CD8-positive, alpha-beta memory T cell (primary cell): ENCODE measurements at regions not wholly inside any gene's neighbourhood (a gene's known extent, or its start where the extent isn't known, plus 50 kb on each side); places are given as distances from the start of the nearest gene placed in this dataset.

Experiments
- CTCF ChIA-PET: fragments of 350-600 bp; sonication (Branson Sonifier 250); formaldehyde crosslinking; loops from one replicate; lab custom pipeline; 2021; ENCODE audit warnings: antibody characterized with exemption; lab: Charles Lee
- POLR2A ChIA-PET: fragments of 350-600 bp; sonication (Branson Sonifier 250); formaldehyde crosslinking; loops from one replicate; lab custom pipeline; 2021; ENCODE audit warnings: antibody characterized with exemption; lab: Charles Lee
- DNase-seq, 5 donors: peaks; one replicate each; pipeline versions ENCODE4 v3.0.0 to v3.0.0-alpha.2; 2020 to 2022; ENCODE audit warnings: mixed read lengths in 1 of 5
- H3K27ac ChIP-seq: one replicate; pipeline ENCODE4 v1.7.0; 2013; ENCODE audit warnings: low read depth, mild to moderate bottlenecking, low read length, moderate library complexity
- H3K27me3 ChIP-seq: 2 replicates; pipeline ENCODE4 v1.7.0; 2013; ENCODE audit warnings: low read length, mild to moderate bottlenecking; ENCODE audit not compliant: insufficient read depth, poor library complexity, severe bottlenecking
- H3K36me3 ChIP-seq: 2 replicates; pipeline ENCODE4 v1.7.0; 2013; ENCODE audit warnings: mild to moderate bottlenecking, low read length, moderate library complexity; ENCODE audit not compliant: insufficient read depth
- H3K4me1 ChIP-seq: 2 replicates; pipeline ENCODE4 v1.7.0; 2013; ENCODE audit warnings: mild to moderate bottlenecking, low read length, moderate library complexity; ENCODE audit not compliant: insufficient read depth
- H3K4me3 ChIP-seq: 2 replicates; pipeline ENCODE4 v1.7.0; 2013; ENCODE audit warnings: mild to moderate bottlenecking, low read length
- H3K9me3 ChIP-seq: 2 replicates; pipeline ENCODE4 v1.7.0; 2013; ENCODE audit warnings: mild to moderate bottlenecking, low read length
- H3K27ac Mint-ChIP-seq, 8 donors: one replicate each; pipeline ENCODE4 v1.8.0; 2020 to 2021; ENCODE audit warnings: mixed read lengths in 8 of 8, mild to moderate bottlenecking in 6 of 8, inconsistent platforms in 3 of 8, moderate library complexity in 3 of 8
- H3K27me3 Mint-ChIP-seq, 2 donors: one replicate each; pipeline ENCODE4 v1.8.0; 2020 to 2021; ENCODE audit warnings: mixed read lengths in 2 of 2, mild to moderate bottlenecking in 1 of 2, moderate library complexity in 1 of 2
- H3K36me3 Mint-ChIP-seq, 3 donors: one replicate each; pipeline ENCODE4 v1.8.0; 2020 to 2021; ENCODE audit warnings: mixed read lengths in 3 of 3, inconsistent platforms in 1 of 3, mild to moderate bottlenecking in 1 of 3
- H3K4me1 Mint-ChIP-seq, 3 donors: one replicate each; pipeline ENCODE4 v1.8.0; 2020 to 2021; ENCODE audit warnings: mixed read lengths in 3 of 3, inconsistent platforms in 1 of 3, mild to moderate bottlenecking in 1 of 3
- H3K4me3 Mint-ChIP-seq, 7 donors: one replicate each; pipeline ENCODE4 v1.8.0; 2020 to 2021; ENCODE audit warnings: mixed read lengths in 7 of 7, mild to moderate bottlenecking in 6 of 7, moderate library complexity in 4 of 7, inconsistent platforms in 2 of 7
- H3K9me3 Mint-ChIP-seq, 5 donors: one replicate each; pipeline ENCODE4 v1.8.0; 2020 to 2022; ENCODE audit warnings: mixed read lengths in 5 of 5, mild to moderate bottlenecking in 3 of 5, moderate library complexity in 2 of 5, inconsistent platforms in 1 of 5

GRCh38 chr5:124952079-124952478 lies 205.6 kb upstream of the ZNF608 start:
- no peaks in the 10 kb centered on the region for H3K36me3 Mint-ChIP-seq
- ChIA-PET POLR2A (interaction anchor here (0.6 kb wide), 1 partner anchor 770 kb away, joined by 3 read pairs; no protein-coding TSS in a partner anchor), CTCF (no interaction called here)
- H3K4me1 Mint-ChIP-seq, result no peaks in the 10 kb centered on the region
- no peaks in the 10 kb centered on the region for H3K4me1 ChIP-seq
- H3K27ac Mint-ChIP-seq, result peak overlapping the region in 2 of 8 donors; percentile 17 to 50
- no peak overlapping the region for H3K27ac ChIP-seq
- H3K9me3 ChIP-seq, result no peaks in the 10 kb centered on the region
- H3K4me3 Mint-ChIP-seq, result peak overlapping the region in 1 of 7 donors; percentile 34
- H3K9me3 Mint-ChIP-seq, result peaks cover 0 to 14% (median 2%) of the 10 kb centered on the region in 5 donors
- H3K27me3 Mint-ChIP-seq, result no peaks in the 10 kb centered on the region
- H3K4me3 ChIP-seq, result no peak overlapping the region
- H3K36me3 ChIP-seq, result no peaks in the 10 kb centered on the region
- H3K27me3 ChIP-seq, result no peaks in the 10 kb centered on the region
- DNase-seq, result no peak

GRCh38 chr5:124952566-124952965 lies 206.1 kb upstream of the ZNF608 start:
- POLR2A ChIA-PET, result no interaction called here

GRCh38 chr5:124954784-124955183 lies 208.3 kb upstream of the ZNF608 start:
- Histone ChIP-seq H3K27ac (no peak overlapping the region), H3K36me3 (no peaks in the 10 kb centered on the region), H3K4me3 (no peak overlapping the region), H3K9me3 (no peaks in the 10 kb centered on the region), H3K27me3 (no peaks in the 10 kb centered on the region), H3K4me1 (no peaks in the 10 kb centered on the region)
- Mint-ChIP-seq H3K4me3 (no peak overlapping the region), H3K4me1 (no peaks in the 10 kb centered on the region), H3K9me3 (peaks cover 0 to 4% (median 0%) of the 10 kb centered on the region in 5 donors), H3K27me3 (no peaks in the 10 kb centered on the region), H3K36me3 (no peaks in the 10 kb centered on the region), H3K27ac (no peak overlapping the region)
- ChIA-PET CTCF (no interaction called here), POLR2A (no interaction called here)
- DNase-seq, result no peak

More at GRCh38 chr5:124952566-124952965, 206.1 kb upstream of the ZNF608 start:
- peak overlapping the region in 1 of 7 donors; percentile 23 for H3K4me3 Mint-ChIP-seq
- Histone ChIP-seq H3K27ac (no peak overlapping the region), H3K9me3 (no peaks in the 10 kb centered on the region), H3K4me1 (no peaks in the 10 kb centered on the region), H3K27me3 (no peaks in the 10 kb centered on the region), H3K36me3 (no peaks in the 10 kb centered on the region), H3K4me3 (no peak overlapping the region)
- no peaks in the 10 kb centered on the region for H3K27me3 Mint-ChIP-seq
- peaks cover 0 to 9% (median 2%) of the 10 kb centered on the region in 5 donors for H3K9me3 Mint-ChIP-seq
- CTCF ChIA-PET, result no interaction called here
- no peaks in the 10 kb centered on the region for H3K36me3 Mint-ChIP-seq
- peak overlapping the region in 1 of 8 donors; percentile 17 for H3K27ac Mint-ChIP-seq
- H3K4me1 Mint-ChIP-seq, result no peaks in the 10 kb centered on the region
- DNase-seq, result no peak

GRCh38 chr5:124956471-124957029 lies 210.1 kb upstream of the ZNF608 start:
- Mint-ChIP-seq H3K36me3 (no peaks in the 10 kb centered on the region), H3K27ac (no peak overlapping the region), H3K4me1 (no peaks in the 10 kb centered on the region), H3K4me3 (no peak overlapping the region), H3K9me3 (peaks cover 0 to 3% (median 2%) of the 10 kb centered on the region in 5 donors), H3K27me3 (no peaks in the 10 kb centered on the region)
- Histone ChIP-seq H3K4me1 (no peaks in the 10 kb centered on the region), H3K27me3 (no peaks in the 10 kb centered on the region), H3K4me3 (no peak overlapping the region), H3K9me3 (no peaks in the 10 kb centered on the region), H3K36me3 (no peaks in the 10 kb centered on the region), H3K27ac (no peak overlapping the region)
- ChIA-PET CTCF (no interaction called here), POLR2A (no interaction called here)
- DNase-seq, result no peak

- CTCF ChIA-PET, result no interaction called here
- H3K4me3 Mint-ChIP-seq, result no peak overlapping the region
- H3K4me1 ChIP-seq, result no peaks in the 10 kb centered on the region
- H3K4me1 Mint-ChIP-seq, result no peaks in the 10 kb centered on the region
- no peak for DNase-seq
- no peak overlapping the region for H3K27ac Mint-ChIP-seq
- H3K27me3 Mint-ChIP-seq, result no peaks in the 10 kb centered on the region
- POLR2A ChIA-PET, result no interaction called here
- no peak overlapping the region for H3K4me3 ChIP-seq
- peaks cover 0 to 3% (median 2%) of the 10 kb centered on the region in 5 donors for H3K9me3 Mint-ChIP-seq
- no peaks in the 10 kb centered on the region for H3K36me3 Mint-ChIP-seq
- no peak overlapping the region for H3K27ac ChIP-seq
- H3K36me3 ChIP-seq, result no peaks in the 10 kb centered on the region
- H3K9me3 ChIP-seq, result no peaks in the 10 kb centered on the region
- no peaks in the 10 kb centered on the region for H3K27me3 ChIP-seq
Measured at GRCh38 chr5:124957063-124957462, 210.6 kb upstream of the ZNF608 start.

- Histone ChIP-seq H3K27me3 (no peaks in the 10 kb centered on the region), H3K36me3 (no peaks in the 10 kb centered on the region), H3K4me3 (no peak overlapping the region), H3K4me1 (no peaks in the 10 kb centered on the region), H3K27ac (no peak overlapping the region), H3K9me3 (no peaks in the 10 kb centered on the region)
- POLR2A ChIA-PET, result no interaction called here
- Mint-ChIP-seq H3K4me3 (no peak overlapping the region), H3K27ac (no peak overlapping the region), H3K27me3 (no peaks in the 10 kb centered on the region), H3K9me3 (peaks cover 0 to 6% (median 2%) of the 10 kb centered on the region in 5 donors), H3K36me3 (no peaks in the 10 kb centered on the region), H3K4me1 (no peaks in the 10 kb centered on the region)
- CTCF ChIA-PET, result no interaction called here
- DNase-seq, result no peak
Measured at GRCh38 chr5:124960266-124960665, 213.8 kb upstream of the ZNF608 start.

- CTCF ChIA-PET, result no interaction called here
Measured at GRCh38 chr5:124961521-124961920, 215.1 kb upstream of the ZNF608 start.

GRCh38 chr5:124962111-124962510 lies 215.7 kb upstream of the ZNF608 start:
- Mint-ChIP-seq H3K27ac (no peak overlapping the region), H3K27me3 (no peaks in the 10 kb centered on the region), H3K4me3 (no peak overlapping the region), H3K9me3 (peaks cover 0 to 8% (median 2%) of the 10 kb centered on the region in 5 donors), H3K36me3 (no peaks in the 10 kb centered on the region), H3K4me1 (no peaks in the 10 kb centered on the region)
- no peaks in the 10 kb centered on the region for H3K36me3 ChIP-seq
- no peak overlapping the region for H3K27ac ChIP-seq
- ChIA-PET CTCF (no interaction called here), POLR2A (no interaction called here)
- H3K4me1 ChIP-seq, result no peaks in the 10 kb centered on the region
- no peaks in the 10 kb centered on the region for H3K27me3 ChIP-seq
- no peak overlapping the region for H3K4me3 ChIP-seq
- H3K9me3 ChIP-seq, result no peaks in the 10 kb centered on the region
- no peak for DNase-seq

More at GRCh38 chr5:124961521-124961920, 215.1 kb upstream of the ZNF608 start:
- H3K4me1 ChIP-seq, result no peaks in the 10 kb centered on the region
- H3K36me3 ChIP-seq, result no peaks in the 10 kb centered on the region
- DNase-seq, result no peak
- H3K9me3 ChIP-seq, result no peaks in the 10 kb centered on the region
- H3K4me3 ChIP-seq, result no peak overlapping the region
- H3K27ac Mint-ChIP-seq, result no peak overlapping the region
- H3K27ac ChIP-seq, result no peak overlapping the region
- no peaks in the 10 kb centered on the region for H3K27me3 Mint-ChIP-seq
- no peaks in the 10 kb centered on the region for H3K4me1 Mint-ChIP-seq
- no peak overlapping the region for H3K4me3 Mint-ChIP-seq
- H3K27me3 ChIP-seq, result no peaks in the 10 kb centered on the region
- H3K9me3 Mint-ChIP-seq, result peaks cover 0 to 8% (median 2%) of the 10 kb centered on the region in 5 donors
- H3K36me3 Mint-ChIP-seq, result no peaks in the 10 kb centered on the region
- POLR2A ChIA-PET, result no interaction called here
